Uterus (tissue), 2 donors: ENCODE measurements at regions not wholly inside any gene's neighbourhood (a gene's known extent, or its start where the extent isn't known, plus 50 kb on each side); places are given as distances from the start of the nearest gene placed in this dataset.

Experiments used
- POLR2A ChIP-seq, 2 donors: fragments of 450-650 bp; IDR thresholded peaks; one replicate each; pipeline ENCODE4 v1.6.1; 2016; ENCODE audit warnings: antibody characterized with exemption in 2 of 2, mild to moderate bottlenecking in 1 of 2, moderate library complexity in 1 of 2
- TF ChIP-seq, protein P1 (sequence below), 4 experiments: fragments of 200-600 bp in 2 of 4; fragments of 450-650 bp in 2 of 4; sonication (generic) in 2 of 4; IDR thresholded peaks; one replicate each; pipeline ENCODE4 v1.5.1; 2016 to 2019; ENCODE audit warnings: antibody characterized with exemption in 4 of 4, mild to moderate bottlenecking in 2 of 4, moderate library complexity in 1 of 4

DNA sequence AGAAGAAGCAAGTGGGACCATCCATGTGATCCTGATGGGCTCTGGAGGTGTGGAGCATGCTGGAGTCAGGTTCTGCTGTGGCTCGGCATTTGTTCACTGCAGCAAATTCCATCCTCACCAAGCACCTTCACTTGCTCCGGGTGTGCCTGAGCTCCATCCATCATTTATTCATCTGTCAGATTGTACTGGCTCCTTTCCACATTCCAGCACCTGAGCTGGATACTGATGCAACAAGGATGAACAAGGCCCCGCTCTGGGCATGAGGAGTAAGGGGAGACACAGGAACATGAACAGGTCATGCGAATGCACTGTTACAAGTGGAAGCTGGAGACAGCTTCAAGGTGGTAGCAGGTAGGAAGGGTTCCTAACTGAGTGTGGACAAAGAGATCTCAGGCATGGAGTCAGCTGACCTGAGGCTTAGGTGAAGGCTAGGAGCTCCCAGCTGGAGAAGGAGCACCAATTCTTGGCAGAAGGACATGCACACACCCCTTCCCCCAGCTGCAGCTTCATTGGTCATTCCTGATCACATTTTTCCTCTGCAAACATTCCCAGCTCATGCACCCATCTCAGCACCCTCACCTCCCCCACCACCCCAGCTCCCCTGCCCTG, 133.7 kb upstream of the ZMIZ1 start:
- TF ChIP-seq, protein P1, sequence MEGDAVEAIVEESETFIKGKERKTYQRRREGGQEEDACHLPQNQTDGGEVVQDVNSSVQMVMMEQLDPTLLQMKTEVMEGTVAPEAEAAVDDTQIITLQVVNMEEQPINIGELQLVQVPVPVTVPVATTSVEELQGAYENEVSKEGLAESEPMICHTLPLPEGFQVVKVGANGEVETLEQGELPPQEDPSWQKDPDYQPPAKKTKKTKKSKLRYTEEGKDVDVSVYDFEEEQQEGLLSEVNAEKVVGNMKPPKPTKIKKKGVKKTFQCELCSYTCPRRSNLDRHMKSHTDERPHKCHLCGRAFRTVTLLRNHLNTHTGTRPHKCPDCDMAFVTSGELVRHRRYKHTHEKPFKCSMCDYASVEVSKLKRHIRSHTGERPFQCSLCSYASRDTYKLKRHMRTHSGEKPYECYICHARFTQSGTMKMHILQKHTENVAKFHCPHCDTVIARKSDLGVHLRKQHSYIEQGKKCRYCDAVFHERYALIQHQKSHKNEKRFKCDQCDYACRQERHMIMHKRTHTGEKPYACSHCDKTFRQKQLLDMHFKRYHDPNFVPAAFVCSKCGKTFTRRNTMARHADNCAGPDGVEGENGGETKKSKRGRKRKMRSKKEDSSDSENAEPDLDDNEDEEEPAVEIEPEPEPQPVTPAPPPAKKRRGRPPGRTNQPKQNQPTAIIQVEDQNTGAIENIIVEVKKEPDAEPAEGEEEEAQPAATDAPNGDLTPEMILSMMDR (IDR thresholded peaks at IDR 0.05), result no peak
- no peak for TF ChIP-seq POLR2A (IDR thresholded peaks at IDR 0.05)
